Thyroid gland (tissue), 4 donors: ENCODE measurements at regions not wholly inside any gene's neighbourhood (a gene's known extent, or its start where the extent isn't known, plus 50 kb on each side); places are given as distances from the start of the nearest gene placed in this dataset.
A peak's percentile ranks its signal among the peaks of the same experiment; 100 is the strongest.
"Not testable (repeated sequence)": the region's sequence is repeated elsewhere in the genome, so short reads cannot be mapped to it uniquely, and the experiment has no call there.

Experiments
- DNase-seq, 2 donors: peaks; one replicate each; pipeline ENCODE4 v3.0.0-alpha.2; 2019
- H3K27ac ChIP-seq, 3 donors: fragments of 200-600 bp; sonication (generic); 1 replicate in 2 of 3; 2 replicates in 1 of 3; pipeline ENCODE4 v1.5.1; 2016 to 2019; ENCODE audit warnings: mild to moderate bottlenecking in 1 of 3, moderate library complexity in 1 of 3
- H3K27me3 ChIP-seq: fragments of 200-600 bp; sonication (generic); one replicate; pipeline ENCODE4 v1.5.1; 2019
- H3K36me3 ChIP-seq, 2 donors: fragments of 200-600 bp; sonication (generic); one replicate each; pipeline ENCODE4 v1.5.1; 2016 to 2019
- H3K4me1 ChIP-seq, 2 donors: fragments of 200-600 bp; sonication (generic); one replicate each; pipeline ENCODE4 v1.5.1; 2017 to 2019
- H3K4me3 ChIP-seq, 3 donors: fragments of 200-600 bp; sonication (generic); replicated peaks in 1 of 3; 1 replicate in 2 of 3; 2 replicates in 1 of 3; pipeline ENCODE4 v1.5.1; 2016; ENCODE audit warnings: mild to moderate bottlenecking in 1 of 3
- H3K9me3 ChIP-seq: fragments of 200-600 bp; sonication (generic); one replicate; pipeline ENCODE4 v1.5.1; 2017
- POLR2A ChIP-seq, 2 donors: fragments of 450-650 bp; IDR thresholded peaks; one replicate each; pipeline ENCODE4 v1.6.1; 2017; ENCODE audit warnings: antibody characterized with exemption in 2 of 2, mild to moderate bottlenecking in 2 of 2, moderate library complexity in 1 of 2
- WGBS, 2 donors: methylation state at CpG; one replicate each; pipeline ENCODE4 v1.1.5; 2017; 5-methylcytosine and 5-hydroxymethylcytosine counted together
- intact Hi-C: fragments of 100-400 bp; cut with DNase I; formaldehyde crosslinking; loops from one replicate; pipeline ENCODE4 v1.15.1; 2023
- TF ChIP-seq, protein P1 (sequence below), 6 experiments: fragments of 200-600 bp in 3 of 6; fragments of 450-650 bp in 3 of 6; sonication (generic) in 3 of 6; IDR thresholded peaks; one replicate each; pipeline ENCODE4 v1.5.1; 2016 to 2019; ENCODE audit warnings: antibody characterized with exemption in 6 of 6, mild to moderate bottlenecking in 2 of 6, inconsistent platforms in 1 of 6, moderate library complexity in 1 of 6

DNA sequence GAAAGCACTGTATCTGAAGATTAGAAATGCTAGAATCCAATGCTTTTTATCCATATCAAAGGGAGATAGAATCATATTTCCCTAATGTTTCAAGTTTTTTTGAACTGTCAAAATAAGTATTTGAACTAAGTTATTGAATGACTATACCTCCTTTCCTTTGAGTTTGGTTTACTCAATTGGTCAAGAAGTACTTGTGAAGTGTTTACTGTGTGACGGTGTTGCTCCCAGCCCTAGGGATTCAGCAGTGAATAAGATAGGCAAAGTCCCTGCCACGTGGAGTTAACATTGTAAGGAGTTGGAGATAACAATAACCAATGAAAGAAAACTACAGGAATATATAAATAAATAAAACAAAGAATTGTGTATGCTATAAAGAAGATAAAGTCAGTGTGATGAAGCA, 535.9 kb downstream of the FRK start:
- Histone ChIP-seq H3K4me3 (no peak overlapping the region), H3K36me3 (no peaks in the 10 kb centered on the region), H3K9me3 (no peaks in the 10 kb centered on the region), H3K27me3 (no peaks in the 10 kb centered on the region), H3K27ac (no peak overlapping the region), H3K4me1 (no peaks in the 10 kb centered on the region)
- TF ChIP-seq, protein P1, sequence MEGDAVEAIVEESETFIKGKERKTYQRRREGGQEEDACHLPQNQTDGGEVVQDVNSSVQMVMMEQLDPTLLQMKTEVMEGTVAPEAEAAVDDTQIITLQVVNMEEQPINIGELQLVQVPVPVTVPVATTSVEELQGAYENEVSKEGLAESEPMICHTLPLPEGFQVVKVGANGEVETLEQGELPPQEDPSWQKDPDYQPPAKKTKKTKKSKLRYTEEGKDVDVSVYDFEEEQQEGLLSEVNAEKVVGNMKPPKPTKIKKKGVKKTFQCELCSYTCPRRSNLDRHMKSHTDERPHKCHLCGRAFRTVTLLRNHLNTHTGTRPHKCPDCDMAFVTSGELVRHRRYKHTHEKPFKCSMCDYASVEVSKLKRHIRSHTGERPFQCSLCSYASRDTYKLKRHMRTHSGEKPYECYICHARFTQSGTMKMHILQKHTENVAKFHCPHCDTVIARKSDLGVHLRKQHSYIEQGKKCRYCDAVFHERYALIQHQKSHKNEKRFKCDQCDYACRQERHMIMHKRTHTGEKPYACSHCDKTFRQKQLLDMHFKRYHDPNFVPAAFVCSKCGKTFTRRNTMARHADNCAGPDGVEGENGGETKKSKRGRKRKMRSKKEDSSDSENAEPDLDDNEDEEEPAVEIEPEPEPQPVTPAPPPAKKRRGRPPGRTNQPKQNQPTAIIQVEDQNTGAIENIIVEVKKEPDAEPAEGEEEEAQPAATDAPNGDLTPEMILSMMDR (IDR thresholded peaks at IDR 0.05) = no peak
- TF ChIP-seq POLR2A (IDR thresholded peaks at IDR 0.05) = no peak
- 47 to 48% methylated on average over 2 of the region's 2 CpGs for WGBS, 2 donors
- intact Hi-C loops = no loop called here
- no peak for DNase-seq

DNA sequence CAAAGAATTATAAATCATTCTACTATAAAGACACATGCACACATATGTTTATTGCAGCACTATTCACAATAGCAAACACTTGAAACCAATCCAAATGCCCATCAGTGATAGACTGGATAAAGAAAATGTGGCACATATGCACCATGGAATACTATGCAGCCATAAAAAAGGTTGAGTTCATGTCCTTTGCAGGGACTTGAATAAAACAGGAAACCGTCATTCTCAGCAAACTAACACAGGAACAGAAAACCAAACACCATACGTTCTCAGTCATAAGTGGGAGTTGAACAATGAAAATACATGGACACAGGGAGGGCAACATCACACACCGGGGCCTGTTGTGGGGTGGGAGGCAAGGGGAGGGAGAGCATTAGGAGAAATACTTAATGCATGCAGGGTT, 538.9 kb downstream of the FRK start:
- DNase-seq, H3K27ac ChIP-seq, H3K27me3 ChIP-seq, intact Hi-C loops, H3K36me3 ChIP-seq, H3K4me3 ChIP-seq, H3K4me1 ChIP-seq, H3K9me3 ChIP-seq: not testable (repeated sequence)
- WGBS, 2 donors = 74 to 90% methylated on average over 3 of the region's 3 CpGs

GRCh38 chr6:115514656-115515055, 546.0 kb downstream of the FRK start:
- peak overlapping the region in 1 of 3 donors; percentile 37 for H3K27ac ChIP-seq
- peak; percentile 13 to 20 for DNase-seq
- H3K36me3 ChIP-seq = no peaks in the 10 kb centered on the region
- no peak overlapping the region for H3K4me3 ChIP-seq
- H3K27me3 ChIP-seq = no peaks in the 10 kb centered on the region
- H3K4me1 ChIP-seq = peaks cover 4 to 11% of the 10 kb centered on the region in 2 donors
- no peak for TF ChIP-seq POLR2A (IDR thresholded peaks at IDR 0.05)
- TF ChIP-seq, protein P1 (IDR thresholded peaks at IDR 0.05) = no peak
- WGBS, 2 donors = 47 to 56% methylated on average over 4 of the region's 4 CpGs
- intact Hi-C loops = no loop called here
- H3K9me3 ChIP-seq = no peaks in the 10 kb centered on the region

- H3K36me3 ChIP-seq = no peaks in the 10 kb centered on the region
- no peak overlapping the region for H3K27ac ChIP-seq
- intact Hi-C loops = no loop called here
- H3K27me3 ChIP-seq = no peaks in the 10 kb centered on the region
- no peaks in the 10 kb centered on the region for H3K9me3 ChIP-seq
- TF ChIP-seq POLR2A (IDR thresholded peaks at IDR 0.05) = no peak
- TF ChIP-seq, protein P1 (IDR thresholded peaks at IDR 0.05) = no peak
- WGBS, 2 donors = 30 to 78% methylated on average over 1 of the region's 1 CpG
- no peak overlapping the region for H3K4me3 ChIP-seq
- DNase-seq = no peak
- H3K4me1 ChIP-seq = peaks cover 4 to 11% of the 10 kb centered on the region in 2 donors
Measured at GRCh38 chr6:115512923-115513322, 547.8 kb downstream of the FRK start.

DNA sequence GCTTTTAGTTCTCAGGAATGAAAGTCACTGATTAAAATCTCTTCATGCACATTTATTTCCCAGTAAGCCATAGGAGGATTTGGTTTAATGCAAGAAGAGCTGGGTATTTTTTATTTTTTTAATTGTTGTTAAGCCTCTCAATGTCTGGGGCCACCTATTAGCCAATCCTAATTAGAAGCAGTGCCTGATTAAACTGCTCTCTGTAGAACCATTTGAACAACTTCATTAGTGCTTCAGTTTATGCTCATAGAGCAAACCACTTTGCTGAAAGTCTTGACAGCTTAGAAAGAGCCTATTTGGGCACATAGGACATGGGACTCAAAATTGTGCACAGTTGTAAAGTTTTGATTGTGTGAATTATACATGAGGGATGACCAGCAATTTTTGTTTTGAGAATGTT, 548.9 kb downstream of the FRK start:
- Histone ChIP-seq H3K27ac (no peak overlapping the region), H3K4me3 (no peak overlapping the region), H3K36me3 (no peaks in the 10 kb centered on the region), H3K9me3 (no peaks in the 10 kb centered on the region), H3K4me1 (peaks cover 4 to 11% of the 10 kb centered on the region in 2 donors), H3K27me3 (no peaks in the 10 kb centered on the region)
- TF ChIP-seq POLR2A (IDR thresholded peaks at IDR 0.05) = no peak
- TF ChIP-seq, protein P1 (IDR thresholded peaks at IDR 0.05) = no peak
- intact Hi-C loops = no loop called here
- no peak for DNase-seq

DNA sequence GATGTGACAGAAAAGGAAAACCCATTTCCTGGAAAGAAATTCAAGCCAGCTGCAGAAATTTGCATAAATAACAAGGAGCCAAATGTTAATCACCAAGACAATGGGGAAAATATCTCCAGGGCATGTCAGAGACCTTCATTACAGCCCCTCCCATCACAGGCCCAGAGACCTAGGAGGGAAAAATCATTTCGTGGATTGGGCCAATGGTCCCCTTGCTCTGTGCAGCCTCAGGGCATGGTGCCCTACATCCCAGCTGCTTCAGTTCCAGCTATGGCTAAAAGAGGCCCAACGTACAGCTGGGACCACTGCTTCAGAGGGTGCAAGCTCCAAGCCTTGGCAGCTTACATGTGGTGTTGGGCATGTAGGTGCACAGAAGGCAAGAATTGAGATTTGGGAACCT, 558.3 kb downstream of the FRK start:
- H3K27me3 ChIP-seq, H3K4me1 ChIP-seq, H3K4me3 ChIP-seq, DNase-seq, intact Hi-C loops, H3K36me3 ChIP-seq, H3K27ac ChIP-seq, H3K9me3 ChIP-seq: not testable (repeated sequence)
- 63 to 68% methylated on average over 1 to 2 of the region's 2 CpGs for WGBS, 2 donors
